Amniotic epithelial cell (primary cell): ENCODE measurements at regions not wholly inside any gene's neighbourhood (a gene's known extent, or its start where the extent isn't known, plus 50 kb on each side); places are given as distances from the start of the nearest gene placed in this dataset.
"Not testable (repeated sequence)": the region's sequence is repeated elsewhere in the genome, so short reads cannot be mapped to it uniquely, and the experiment has no call there.

ENCODE experiments used
- DNase-seq: peaks from one replicate; pipeline ENCODE4 v3.0.0-alpha.2; 2010; ENCODE audit warnings: low read depth

DNA sequence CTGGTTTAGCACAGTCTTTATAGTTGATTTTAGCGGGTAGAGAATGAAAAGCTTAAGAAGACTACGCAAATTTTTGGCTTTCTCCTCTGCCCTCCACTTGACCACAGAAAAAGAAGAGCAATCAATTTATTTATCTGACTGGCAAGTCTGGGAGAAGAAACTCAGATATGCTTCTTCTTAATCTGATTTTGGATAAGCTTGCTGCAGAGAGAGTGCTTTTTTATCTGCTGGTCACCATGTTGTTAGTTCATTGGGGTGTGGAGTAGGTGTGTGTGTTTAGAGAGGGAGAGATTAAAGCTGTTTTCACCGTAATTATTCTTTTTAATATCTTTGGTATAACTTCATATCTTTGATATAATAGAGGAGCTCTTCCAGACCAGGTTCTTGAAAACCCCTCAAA lies 471.4 kb upstream of the SLC10A2 start:
- no peak for DNase-seq

DNA sequence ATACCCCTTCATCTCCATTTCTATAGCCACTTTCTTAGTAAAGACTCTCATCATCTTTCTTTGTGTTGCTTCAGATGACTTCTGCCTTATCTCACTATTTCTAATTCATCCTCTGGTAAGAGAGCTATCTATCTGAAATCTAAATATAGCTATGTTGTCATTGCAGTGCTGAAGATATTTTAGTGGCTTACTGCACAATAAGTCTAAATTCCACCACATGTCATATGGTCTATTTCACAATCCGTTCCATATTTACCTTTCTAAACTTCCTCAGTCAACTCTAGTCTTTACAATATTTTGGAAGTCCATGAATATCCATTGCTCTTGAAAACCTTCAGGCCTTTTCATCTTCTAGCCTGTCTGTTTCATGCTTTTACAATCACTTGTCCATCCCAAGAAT lies 465.1 kb upstream of the SLC10A2 start:
- no peak for DNase-seq

DNA sequence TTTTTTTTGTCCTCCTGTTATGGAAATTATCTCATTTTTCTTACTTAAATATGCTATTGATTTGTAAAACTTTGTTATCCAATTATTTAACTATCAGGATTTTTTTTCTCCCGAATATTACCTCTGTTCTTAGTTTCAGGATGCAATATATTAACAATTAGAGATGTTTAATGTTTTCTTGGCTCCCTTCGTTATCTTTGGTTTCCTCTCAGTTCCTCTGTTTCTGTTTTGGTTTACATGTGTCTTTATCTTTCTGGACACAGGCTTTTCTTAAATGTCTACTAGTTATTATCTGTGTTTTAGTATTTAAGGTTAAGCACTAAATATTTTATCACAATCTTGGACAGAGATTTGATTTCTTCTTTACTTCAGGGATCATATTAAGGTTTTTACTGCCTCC lies 462.2 kb upstream of the SLC10A2 start:
- no peak for DNase-seq

DNA sequence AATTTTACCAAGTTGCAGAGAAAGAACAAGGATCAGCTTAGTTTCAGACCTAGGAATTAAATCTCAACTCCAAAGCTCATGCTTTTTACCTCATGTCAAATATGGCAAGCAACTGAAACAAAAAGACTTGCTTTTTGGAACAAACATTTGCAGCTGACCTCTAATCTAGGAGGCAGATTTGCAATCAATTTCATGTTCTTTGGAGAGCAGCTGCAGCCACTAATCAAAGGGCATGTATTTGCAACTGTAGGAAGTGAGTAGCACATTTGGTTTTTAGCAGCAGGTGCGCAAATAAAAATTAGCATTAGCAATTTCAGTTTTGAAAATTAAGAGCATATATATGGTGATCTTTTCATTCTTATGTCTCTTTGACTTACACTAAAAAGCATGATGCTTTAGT lies 459.3 kb upstream of the SLC10A2 start:
- no peak for DNase-seq

DNA sequence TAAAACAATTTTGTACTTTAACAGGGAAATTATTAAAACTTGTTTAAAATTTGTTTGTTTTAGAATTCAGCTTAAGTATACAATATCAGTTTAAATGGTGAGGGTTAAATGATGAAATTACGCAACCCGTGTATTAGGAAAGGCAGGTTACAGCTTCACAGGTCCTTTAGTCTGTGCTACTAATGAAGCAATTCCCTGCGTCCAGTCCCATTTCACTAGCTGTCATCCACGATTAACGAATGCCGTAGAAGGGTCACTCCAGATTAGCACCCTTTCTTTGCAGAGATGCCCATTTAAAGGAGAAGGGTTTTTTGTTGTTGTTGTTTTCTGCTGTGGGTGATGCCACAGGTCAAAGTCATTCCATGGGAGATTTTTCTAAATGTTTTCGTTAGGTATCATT lies 457.6 kb upstream of the SLC10A2 start:
- no peak for DNase-seq

DNA sequence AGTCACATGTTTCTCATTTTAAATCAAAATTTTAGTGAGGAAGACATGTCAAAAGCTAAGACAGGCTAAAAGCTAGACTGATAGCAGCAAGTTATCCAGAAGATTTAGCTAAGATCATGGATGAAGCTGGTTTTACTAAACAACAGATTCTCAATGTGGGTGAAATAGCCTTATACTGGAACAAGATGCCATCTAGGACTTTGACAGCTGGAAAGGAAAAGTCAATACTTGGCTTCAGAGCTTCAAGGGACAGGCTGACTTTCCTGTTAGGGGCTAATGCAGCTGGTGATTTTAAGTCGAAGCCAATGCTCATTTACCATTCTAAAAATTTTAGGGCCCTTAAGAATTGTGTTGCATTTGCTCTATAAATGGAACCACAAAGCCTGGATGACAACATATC lies 455.3 kb upstream of the SLC10A2 start:
- no peak for DNase-seq

DNA sequence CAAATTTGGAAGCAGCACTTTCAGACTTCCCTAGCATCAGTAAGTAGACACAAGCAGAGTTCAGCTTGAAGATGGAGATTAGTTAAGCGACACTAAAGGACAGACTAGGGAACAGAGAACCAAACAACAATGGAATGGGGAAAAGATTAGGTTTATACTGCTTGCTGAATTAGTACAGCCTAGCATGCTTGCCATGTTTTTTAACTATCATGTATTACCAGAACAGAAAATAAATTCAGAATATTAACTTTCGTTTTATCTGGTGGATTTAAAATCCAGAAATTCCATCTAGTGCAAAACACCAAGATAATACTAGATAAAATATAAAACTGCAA lies 451.5 kb upstream of the SLC10A2 start:
- no peak for DNase-seq

DNA sequence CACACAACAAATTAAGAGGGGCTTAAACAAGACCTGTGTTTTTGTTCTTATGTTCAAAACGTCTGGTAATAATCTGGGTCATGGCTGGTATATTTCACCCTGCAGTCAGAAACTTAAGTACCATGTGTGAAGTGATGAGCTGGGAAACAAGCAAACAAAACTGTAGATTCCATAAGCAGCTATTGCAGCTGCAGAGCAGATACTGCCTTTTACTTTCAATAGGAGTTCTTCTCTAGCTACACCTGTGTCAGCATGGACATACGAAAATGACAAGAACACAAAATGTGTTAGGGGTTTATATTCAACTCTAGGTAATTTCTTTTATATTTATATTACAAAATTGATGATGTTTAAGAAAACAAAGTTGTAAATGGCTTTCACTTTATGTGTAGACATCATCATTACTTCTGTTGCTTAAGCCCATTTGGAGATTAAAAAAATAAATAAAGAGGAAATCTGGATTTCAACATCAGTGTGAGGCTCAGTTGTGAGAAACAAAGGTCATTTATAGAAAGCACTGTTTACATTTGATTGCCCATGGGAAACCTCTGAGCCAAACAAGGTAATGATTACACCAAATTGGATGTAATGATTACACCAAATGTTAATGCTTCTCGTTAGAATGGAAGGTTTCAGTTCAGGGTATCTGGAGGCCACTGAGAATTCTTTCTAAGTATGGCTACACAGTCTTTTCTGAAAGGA lies 451.0 kb upstream of the SLC10A2 start:
- no peak for DNase-seq

DNA sequence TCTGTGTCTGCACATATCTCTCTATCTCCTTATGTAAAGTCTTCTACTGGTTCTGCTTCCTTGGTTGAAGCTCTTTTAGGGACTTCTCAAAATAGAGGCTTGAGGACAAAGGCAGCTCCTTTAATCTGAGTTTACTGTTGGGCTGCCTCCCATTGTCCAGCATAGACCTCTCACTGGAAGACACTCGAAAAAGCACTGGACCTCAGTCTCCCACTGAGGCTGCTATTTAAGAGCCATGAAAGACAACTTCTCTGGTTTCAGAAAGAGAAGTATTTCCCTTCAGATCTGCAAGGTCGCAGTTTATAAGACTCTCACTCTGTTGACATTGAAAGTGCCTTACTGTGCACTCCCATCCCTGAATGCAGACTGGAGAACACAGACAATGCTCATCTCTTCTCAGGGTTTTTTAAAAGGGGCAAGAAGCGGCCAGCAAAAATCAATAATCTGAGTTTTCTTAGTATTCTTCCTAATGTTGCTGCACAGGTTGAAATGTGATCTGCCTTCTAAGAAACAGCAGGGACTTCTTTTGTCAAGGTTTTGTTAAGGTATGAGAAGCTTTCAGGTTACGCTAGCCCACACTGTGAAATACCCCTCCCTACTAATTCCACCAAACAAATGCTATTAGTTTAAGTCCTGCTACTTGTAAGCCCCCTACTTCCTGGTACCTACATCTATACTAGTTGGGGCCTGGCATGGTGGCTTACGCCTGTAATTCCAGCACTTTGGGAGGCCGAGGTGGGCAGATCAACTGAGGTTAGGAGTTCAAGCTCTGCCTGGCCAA lies 450.0 kb upstream of the SLC10A2 start:
- DNase-seq: no peak

DNA sequence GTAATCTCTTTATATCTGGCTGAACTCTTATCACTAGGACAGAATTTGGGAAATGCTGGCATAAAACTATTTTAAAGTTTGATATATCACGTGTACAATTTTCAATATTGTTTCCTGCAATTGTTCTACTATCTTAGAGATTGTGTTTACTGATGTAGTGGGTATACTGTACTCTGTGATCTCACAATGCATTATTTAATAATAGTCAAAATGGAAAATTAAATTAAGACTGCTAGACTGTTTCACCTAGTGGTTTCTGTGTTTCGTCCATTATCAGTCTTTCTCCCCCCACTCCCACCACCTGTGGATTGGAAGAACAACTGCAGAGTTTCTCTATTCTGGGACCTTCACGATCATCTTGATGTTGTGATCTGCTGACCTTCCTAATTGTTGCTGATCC lies 449.2 kb upstream of the SLC10A2 start:
- no peak for DNase-seq

DNA sequence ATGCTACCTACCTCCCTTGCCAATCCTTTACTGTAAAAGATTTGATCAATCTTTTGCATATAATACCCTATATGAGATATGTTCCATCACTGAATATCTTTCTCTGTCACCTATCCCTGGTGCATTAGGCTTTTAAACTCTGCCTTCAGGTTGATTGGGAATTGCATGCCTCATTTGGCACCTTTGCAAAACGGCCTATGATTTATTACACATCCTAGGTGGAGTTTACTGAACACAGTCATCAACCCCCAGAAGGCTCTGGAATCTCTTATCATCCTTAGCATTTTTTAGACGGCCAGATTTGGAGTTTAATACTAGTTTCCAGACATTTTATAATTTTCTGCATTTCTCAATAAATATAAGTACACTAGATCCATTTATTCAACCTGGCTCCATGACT lies 448.4 kb upstream of the SLC10A2 start:
- no peak for DNase-seq

DNA sequence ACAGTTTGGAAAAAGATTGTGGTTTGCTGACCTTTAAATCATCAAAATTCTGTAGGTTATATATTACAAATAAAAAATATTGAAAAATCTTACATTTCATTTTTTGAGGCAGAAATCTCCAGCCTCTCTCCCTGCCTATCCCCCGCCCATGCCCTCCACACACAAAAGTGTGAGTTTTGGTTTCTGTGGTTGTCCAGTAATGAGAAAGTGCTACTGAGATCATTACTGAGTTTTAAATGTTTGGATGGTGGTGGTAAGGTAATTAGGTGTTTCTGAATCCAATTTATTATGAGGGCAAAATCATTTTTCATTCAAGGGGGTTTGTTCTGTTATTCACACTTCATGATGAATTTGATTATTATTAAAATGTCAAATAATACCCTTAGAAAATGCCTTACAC lies 448.0 kb upstream of the SLC10A2 start:
- DNase-seq: no peak

DNA sequence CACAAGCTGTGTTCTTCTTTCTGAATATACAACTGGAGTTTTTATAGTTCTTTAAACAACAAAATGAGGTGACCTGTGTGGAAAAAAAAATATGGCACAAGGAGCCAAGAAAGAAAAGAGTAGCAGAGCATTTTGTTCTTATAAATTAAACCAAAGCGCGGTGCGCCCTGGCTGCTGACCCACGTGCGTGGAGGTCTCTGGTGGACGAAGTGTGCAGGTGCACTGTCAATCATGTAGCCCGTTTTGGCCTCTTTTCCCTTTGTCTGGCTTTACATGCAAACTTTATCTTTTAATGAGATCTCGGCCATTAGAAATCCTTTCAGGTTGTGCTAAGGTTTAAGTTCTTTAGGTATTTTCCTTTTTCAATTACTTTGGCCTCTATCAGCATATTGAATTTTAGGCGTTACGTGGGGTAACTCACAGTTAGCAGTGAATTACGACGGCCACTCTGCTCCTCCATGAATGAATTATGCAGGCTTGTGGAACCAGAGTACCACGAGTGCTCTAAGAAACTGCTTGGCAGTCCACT lies 443.9 kb upstream of the SLC10A2 start:
- DNase-seq: no peak

DNA sequence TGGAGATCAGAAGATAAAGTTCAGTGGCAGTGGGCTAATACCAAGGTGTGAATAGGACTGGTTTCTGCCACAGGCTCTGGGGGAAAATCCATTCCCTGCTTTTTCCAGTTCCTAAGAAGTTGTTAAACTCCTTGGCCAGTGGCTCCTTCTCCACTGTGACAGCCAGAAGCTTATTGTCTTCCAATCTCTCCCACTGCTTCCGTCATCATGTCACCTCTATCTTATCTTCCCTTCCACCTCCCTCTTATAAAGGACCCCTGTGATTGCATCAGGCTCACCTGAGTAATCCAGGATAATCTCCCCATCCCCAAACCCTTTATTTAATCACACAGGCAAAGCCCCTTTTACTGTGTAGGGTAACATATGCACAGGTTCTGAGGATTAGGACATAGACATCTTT lies 431.2 kb upstream of the SLC10A2 start:
- no peak for DNase-seq

DNA sequence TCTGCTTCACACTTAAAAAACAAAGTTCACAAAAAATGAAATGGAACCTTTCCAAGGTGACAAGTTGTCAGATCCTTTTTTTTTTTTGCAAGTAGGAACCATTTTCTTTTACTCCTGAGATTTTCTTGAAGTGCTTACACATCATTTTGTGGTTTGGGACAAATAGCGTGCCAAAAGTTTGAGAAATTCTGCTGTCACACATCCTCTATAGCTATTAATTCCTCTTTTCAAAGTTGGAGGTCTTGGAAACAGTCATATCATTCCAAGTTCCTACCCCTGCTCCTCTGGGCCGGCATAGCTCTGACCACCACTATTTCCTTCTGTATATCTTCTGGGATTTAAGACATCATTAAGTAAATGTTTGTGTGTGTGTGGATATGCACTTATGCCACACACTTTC lies 421.6 kb upstream of the SLC10A2 start:
- no peak for DNase-seq

DNA sequence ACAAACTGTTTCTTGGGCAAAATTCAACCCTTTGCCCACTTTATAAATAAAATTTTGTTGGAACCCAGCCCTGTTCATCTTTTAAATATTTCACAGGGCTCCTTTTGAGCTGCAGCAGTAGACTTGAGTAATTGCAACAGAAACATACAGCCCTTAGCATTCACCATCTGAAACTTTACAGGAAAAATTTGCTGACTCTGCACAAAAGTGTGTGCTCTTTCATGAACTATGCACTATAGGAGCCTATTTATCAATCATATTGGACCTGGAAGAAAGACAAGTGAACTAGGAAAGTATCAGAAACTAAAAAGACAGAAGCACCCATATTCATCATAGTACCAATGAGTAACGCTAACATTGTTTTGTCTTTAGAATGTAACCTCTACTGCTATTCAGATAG lies 406.9 kb upstream of the SLC10A2 start:
- no peak for DNase-seq

DNA sequence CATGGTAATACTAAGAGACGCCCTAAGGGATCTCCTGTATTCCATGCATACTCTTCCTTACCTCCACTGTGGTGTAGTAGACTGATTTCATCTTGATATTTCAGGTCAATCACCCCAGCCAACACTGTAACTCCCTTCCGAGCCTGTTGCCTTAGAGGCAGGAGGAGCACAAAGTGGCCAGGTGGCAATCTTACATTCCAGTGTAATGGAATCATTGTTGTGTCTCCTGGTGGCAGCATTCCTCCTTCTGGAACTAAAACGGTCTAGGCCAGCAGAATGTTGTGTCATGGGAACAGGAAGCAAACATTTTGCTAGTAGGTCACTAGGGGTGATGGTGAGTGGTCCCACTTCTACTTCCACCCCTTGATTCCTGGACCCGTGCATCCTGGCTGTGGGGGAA lies 405.7 kb upstream of the SLC10A2 start:
- DNase-seq: no peak

DNA sequence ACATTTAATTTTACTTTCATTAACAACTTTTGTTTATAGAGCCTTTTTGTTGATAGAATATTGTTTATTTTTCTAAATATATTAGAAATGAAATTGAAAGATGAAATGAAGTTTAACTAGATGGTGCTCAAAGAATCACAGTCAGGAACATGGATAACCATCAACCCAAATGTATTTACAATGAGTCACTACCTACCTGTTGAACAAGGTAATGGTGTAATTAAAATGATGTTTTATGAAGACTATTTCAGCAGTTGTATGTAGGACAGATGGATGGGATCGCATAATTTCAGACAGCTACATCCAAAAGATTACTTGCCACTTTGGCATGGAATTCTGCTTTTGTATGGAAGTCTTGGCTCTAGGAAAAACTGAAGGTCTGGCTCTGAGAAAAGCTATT lies 403.6 kb upstream of the SLC10A2 start:
- DNase-seq: no peak

DNA sequence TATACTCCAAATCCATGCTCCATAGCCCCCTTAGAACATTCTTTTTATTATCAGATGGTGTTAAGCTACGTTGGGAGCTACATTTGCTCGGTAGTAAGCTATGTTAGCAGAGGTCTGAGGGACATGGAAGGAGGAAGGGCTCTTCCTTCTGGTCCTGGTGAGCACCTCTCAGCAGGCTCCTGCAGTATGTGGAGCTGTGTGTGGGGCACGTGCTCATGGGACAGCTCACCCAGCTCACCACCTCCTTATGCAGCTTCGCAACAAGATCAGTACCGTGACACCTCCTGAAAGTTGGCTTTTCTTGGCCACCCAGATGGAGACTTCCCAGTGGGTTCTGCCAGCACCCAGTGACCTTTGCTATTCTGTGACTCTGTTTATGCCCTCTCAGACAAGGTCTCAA lies 400.5 kb upstream of the SLC10A2 start:
- DNase-seq: no peak

DNA sequence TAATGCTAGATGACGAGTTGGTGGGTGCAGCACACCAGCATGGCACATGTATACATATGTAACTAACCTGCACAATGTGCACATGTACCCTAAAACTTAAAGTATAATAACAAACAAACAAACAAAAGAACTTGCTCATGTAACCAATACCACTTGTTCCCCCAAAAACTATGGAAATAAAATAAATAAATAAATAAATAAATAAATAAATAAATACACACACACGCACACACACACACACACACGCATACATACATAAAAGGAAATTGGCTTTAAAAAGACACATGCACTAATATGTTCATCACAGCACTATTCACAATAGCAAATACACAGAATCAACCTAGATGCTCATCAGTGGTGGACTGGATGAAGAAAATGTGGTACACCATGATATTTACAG lies 394.0 kb upstream of the SLC10A2 start:
- DNase-seq: not testable (repeated sequence)

DNA sequence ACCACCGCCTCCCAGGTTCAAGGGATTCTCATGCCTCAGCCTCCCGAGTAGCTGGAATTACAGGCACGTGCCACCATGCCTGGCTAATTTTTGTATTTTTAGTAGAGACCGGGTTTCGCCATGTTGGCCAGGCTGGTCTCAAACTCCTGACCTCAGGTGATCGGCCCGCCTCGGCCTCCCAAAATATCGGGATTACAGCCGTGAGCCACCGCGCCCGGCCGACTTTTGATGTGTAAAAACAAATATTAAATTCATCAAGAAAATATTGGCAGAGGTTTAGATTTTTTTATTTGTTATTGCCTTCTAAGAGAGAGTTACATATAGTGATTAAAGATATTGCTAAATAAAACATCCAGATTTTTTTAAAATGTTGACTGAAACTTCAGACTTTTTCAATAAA lies 390.8 kb upstream of the SLC10A2 start:
- not testable (repeated sequence) for DNase-seq

DNA sequence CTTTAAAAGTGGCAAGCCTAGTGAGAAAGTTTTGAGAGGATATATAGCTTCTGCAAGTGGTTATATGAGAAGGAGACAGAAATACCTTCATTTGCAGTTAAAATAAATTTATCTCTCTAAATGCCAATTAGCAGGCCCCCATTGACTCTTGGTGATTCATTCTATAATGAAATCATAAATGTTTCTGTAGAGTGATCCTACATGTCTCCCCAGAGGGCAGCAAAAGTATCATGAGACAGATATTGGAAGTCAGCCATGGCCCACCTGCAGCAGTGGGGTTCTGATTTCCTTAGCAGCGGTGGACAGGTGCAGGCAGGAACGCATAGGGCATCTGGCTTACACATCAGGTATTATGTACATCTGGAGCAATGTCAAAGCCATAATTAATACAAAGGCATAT lies 385.4 kb upstream of the SLC10A2 start:
- DNase-seq: no peak

DNA sequence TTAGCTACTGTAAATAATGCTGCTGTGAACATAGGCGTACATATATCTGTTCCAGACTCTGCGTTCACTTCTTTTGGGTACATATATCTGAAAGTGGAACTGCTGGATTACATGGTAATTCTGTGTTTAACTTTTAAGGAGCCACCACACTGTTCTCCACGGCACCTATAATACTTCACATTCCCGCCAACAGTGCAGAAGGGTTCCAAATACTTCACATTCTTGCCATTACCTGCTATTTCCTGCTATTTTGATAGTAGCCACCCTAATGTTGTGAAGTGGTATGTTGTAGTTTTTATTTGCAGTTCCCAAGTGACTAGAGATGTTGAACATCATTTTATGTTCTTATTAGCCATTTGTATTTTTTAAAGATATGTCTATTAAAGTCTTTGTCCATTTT lies 377.4 kb upstream of the SLC10A2 start:
- no peak for DNase-seq

DNA sequence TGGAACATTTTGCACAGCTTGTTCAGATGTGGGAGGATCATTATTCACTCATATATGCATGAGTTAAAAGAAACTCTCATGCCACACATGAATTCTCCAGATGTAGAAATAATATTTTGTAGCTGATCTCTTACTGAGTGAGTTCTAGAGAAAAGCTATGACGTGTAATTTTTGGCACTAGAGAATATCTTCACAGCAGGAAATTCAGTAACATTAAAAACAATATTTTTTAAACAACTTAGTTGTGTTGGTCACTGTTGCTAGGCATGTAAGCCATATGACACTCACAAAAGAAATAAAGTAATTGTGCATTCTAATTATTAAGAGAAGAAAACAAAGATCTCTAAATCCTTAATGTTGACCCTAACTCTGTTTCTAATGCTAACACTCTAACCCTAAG lies 371.4 kb upstream of the SLC10A2 start:
- DNase-seq: no peak
